Kidney epithelial cell (primary cell): ENCODE measurements at regions not wholly inside any gene's neighbourhood (a gene's known extent, or its start where the extent isn't known, plus 50 kb on each side); places are given as distances from the start of the nearest gene placed in this dataset.

Experiments used
- DNase-seq: peaks from one replicate; pipeline ENCODE4 v3.0.0-alpha.2; 2010; ENCODE audit warnings: low read depth
- H3K27me3 ChIP-seq: 2 replicates; pipeline ENCODE4 v1.6.0; 2011; ENCODE audit warnings: low read length; ENCODE audit not compliant: control insufficient read depth, insufficient read depth
- H3K36me3 ChIP-seq: 2 replicates; pipeline ENCODE4 v1.5.1; 2011; ENCODE audit warnings: low read length; ENCODE audit not compliant: control insufficient read depth, insufficient read depth
- H3K4me3 ChIP-seq: 2 replicates; pipeline ENCODE4 v1.5.1; 2011; ENCODE audit warnings: low read depth, mild to moderate bottlenecking, control low read depth, low read length
- CTCF ChIP-seq: IDR thresholded peaks from 2 replicates; pipeline ENCODE4 v1.5.1; 2011; ENCODE audit warnings: mild to moderate bottlenecking, moderate library complexity, low read length, control low read depth, inconsistent platforms; ENCODE audit not compliant: insufficient read depth, poor library complexity, severe bottlenecking

DNA sequence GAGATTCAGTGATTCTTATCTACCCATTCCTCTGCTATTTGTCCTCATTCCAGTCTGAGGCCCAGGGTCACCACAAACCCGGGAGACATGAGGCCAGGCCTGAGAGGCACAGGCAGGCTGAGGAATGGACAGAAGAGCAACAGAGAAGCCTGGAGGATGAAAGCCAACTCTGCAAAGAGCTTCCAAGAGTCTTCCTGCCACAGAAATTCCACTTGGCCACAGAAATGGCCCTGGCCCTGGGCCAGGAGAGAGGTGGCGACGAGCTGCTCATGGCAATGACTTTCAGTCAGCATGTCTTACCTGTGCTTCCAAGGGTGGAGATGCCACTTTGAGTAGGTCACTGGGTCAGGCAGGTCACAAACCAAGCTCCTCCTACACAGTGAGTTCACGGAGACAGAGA, 155.3 kb upstream of the PKDCC start:
- DNase-seq, result no peak
- H3K36me3 ChIP-seq, result no peaks in the 10 kb centered on the region
- no peak for TF ChIP-seq CTCF
- no peak overlapping the region for H3K4me3 ChIP-seq
- no peaks in the 10 kb centered on the region for H3K27me3 ChIP-seq

GRCh38 chr2:41894563-41895333, 153.1 kb upstream of the PKDCC start:
- TF ChIP-seq CTCF, result no peak
- no peaks in the 10 kb centered on the region for H3K27me3 ChIP-seq
- no peaks in the 10 kb centered on the region for H3K36me3 ChIP-seq
- no peak overlapping the region for H3K4me3 ChIP-seq
- no peak for DNase-seq

DNA sequence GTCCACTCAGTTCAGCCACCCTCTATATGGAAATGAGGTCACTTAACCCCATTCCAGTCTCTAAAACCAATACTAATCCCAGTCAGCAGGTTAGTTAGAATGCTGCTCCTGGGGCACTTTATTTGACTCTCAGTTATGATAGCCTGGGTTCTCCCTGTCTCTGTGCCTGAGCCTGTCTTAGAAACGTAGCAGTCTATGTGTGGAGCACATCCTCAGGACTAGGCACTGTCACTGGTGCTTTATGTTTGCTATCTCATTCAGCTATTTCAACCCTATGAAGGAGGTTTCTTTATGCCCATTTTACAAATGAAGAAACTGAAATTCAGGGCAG, 152.5 kb upstream of the PKDCC start:
- DNase-seq, result no peak
- Histone ChIP-seq H3K27me3 (no peaks in the 10 kb centered on the region), H3K4me3 (no peak overlapping the region), H3K36me3 (no peaks in the 10 kb centered on the region)
- no peak for TF ChIP-seq CTCF

DNA sequence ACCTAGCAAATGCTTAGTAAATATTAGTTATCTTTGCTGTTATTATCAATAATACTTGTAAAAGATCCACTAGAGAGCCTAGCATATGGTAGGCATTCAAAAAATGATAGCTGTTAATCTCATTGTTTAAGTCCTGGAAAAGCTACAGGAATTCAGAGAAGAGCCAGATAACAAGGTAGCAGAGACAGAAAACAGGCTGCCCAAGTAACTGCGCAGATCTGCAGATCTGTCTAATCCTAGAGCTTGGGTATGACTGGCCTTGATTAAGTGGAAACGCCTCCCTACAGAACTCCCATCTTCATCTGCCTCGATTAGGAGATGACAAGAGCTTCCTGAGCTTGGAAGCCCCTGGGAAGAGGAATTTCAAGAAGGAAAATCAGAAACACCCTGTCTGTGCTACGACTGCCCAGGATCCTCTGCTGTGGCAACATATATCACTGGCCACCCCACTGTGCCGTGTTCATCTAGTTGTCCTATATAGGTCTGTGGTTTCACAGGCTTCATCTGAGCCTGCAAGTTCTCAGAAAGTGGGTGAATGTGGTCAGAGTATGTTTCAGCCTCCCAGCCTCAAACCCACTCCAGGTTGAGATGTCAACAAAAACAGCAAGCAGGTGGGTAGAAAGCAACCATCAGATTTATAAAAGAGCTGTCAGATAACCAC, 151.5 kb upstream of the PKDCC start:
- DNase-seq, result no peak
- no peak overlapping the region for H3K4me3 ChIP-seq
- H3K36me3 ChIP-seq, result no peaks in the 10 kb centered on the region
- no peak for TF ChIP-seq CTCF
- H3K27me3 ChIP-seq, result no peaks in the 10 kb centered on the region

DNA sequence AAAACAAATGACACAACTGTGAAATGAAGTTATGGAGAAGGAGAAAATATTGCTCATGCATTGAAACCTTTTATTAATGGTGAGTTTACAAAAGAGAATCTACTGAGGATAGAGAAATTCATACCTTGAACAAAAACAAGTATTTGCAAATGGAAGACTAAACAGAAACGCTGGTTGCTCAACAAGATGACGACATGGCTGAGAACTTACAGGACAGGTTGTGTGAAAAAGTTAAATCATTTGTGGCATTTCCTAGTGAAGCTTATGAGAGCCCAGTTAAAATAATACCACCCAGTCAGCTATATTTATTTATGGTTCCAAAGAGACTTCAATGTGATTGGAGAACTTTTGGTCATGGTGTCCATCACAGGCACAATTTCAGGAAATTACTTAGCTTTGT, 148.6 kb upstream of the PKDCC start:
- no peak for TF ChIP-seq CTCF
- no peak for DNase-seq
- no peak overlapping the region for H3K4me3 ChIP-seq
- no peaks in the 10 kb centered on the region for H3K36me3 ChIP-seq
- H3K27me3 ChIP-seq, result no peaks in the 10 kb centered on the region
